GM12874 (cell line): ENCODE measurements at regions not wholly inside any gene's neighbourhood (a gene's known extent, or its start where the extent isn't known, plus 50 kb on each side); places are given as distances from the start of the nearest gene placed in this dataset.

Experiments used
- TF ChIP-seq, protein P1 (sequence below): IDR thresholded peaks from 2 replicates; pipeline ENCODE4 v1.5.1; 2011; ENCODE audit warnings: low read depth, mild to moderate bottlenecking, control low read depth, low read length, moderate library complexity; ENCODE audit not compliant: insufficient read depth

DNA sequence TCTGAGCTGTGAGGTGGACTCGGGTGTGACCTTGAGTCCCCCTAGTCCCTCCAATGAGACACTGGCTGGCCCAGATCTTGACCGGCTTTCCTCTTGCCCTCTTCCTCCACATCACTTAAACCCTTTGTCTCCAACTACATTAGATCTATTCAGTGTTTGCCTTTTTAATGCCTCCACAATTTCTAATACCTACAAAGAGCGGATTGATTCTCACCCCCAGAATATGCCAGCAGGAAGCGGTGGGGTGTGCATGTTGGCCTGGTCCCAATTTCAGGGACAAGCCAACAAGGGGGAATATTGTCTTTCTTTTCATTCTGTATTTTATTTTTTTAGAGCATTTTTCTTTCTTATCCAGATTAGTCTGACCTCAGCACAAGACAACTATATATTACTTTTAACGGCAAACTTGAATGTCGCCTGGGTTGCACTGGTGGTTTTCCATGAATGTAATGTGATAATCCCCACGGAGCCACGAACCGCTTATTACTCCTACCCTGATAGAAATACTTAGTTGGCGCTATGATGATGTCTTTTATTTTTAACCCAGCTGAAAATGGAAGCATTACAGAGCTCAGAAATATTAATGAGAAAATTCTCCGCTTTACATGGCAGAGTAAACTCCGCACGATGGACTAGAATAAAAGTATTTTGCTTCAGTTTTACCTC is 68.5 kb upstream of the MYO10 start:
- TF ChIP-seq, protein P1, sequence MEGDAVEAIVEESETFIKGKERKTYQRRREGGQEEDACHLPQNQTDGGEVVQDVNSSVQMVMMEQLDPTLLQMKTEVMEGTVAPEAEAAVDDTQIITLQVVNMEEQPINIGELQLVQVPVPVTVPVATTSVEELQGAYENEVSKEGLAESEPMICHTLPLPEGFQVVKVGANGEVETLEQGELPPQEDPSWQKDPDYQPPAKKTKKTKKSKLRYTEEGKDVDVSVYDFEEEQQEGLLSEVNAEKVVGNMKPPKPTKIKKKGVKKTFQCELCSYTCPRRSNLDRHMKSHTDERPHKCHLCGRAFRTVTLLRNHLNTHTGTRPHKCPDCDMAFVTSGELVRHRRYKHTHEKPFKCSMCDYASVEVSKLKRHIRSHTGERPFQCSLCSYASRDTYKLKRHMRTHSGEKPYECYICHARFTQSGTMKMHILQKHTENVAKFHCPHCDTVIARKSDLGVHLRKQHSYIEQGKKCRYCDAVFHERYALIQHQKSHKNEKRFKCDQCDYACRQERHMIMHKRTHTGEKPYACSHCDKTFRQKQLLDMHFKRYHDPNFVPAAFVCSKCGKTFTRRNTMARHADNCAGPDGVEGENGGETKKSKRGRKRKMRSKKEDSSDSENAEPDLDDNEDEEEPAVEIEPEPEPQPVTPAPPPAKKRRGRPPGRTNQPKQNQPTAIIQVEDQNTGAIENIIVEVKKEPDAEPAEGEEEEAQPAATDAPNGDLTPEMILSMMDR = no peak

- TF ChIP-seq, protein P1 = no peak
These were observed 69.2 kb upstream of the MYO10 start for GRCh38 chr5:17005107-17005828.

DNA sequence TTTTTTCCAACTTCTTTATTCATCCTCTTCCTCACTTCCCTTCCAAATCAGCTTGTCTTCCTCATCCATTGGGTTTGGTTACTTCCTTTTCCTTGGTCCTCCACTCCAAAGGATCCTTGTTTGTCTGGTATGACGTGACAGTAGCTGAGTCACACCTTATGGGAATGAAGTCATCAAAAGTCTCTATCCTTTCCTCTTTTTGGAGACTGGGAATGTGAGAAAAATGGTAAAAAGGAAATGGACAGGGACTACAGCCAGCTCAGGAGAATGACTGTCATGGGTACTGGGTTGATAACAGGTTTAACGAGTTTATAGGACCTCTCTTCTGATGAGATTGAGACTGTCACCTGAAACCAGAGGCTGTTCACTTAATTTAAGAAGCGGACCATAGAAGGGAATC is 76.2 kb upstream of the MYO10 start:
- TF ChIP-seq, protein P1 = no peak

DNA sequence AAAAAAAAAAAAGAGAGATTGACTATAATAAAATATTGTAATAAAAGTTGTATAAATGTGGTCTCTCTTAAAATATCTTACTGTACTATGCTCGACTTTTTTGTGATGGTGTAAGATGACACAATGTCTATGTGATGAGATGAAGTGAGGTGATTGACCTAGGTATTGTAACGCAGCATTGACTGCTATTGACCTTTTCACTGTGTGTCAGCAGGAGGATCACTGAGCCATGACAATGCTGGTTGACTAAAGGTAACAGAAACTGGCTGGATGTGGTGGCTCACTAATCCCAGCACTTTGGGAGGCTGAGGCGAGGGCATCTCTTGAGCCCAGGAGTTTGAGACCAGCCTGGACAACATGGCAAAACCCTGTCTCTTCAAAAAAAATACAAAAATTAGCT is 78.6 kb upstream of the MYO10 start:
- TF ChIP-seq, protein P1 = no peak

DNA sequence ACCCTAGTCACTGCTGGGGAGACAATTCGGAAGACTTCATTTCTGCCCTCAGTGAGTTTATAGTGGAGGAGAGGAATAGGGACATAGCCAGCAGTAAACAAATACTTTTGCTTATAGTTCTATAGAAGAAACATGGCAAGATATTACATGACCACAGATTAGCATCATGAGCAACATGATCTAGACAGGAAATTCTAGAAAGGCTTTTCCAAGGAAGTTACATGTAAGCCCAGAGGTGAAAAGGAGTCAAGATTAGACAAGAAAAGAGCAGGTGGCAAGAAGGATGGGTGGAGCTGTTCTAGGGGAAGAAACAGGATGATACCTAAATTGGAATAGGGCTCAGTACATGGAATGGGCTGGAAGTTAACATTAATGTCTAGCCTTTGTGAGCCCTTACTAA is 82.8 kb upstream of the MYO10 start:
- TF ChIP-seq, protein P1 = no peak

DNA sequence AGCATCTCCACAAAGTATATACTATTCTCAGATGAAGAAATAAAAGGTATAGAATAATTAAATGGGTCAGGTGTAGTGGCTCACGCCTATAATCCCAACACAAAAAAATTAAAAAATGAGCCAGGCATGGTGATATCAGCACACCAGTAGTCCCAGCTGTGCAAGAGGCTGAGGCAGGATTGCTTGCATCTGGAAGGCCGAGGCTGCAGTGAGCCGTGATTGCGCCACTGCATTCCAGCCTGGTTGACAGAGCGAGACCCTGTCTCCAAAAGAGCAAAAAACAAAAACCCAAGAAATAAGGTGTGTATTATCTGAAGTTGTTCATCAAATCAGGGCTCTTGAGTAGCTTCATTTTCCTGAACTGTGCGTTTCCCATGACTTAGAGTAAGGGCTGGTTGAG is 83.2 kb upstream of the MYO10 start:
- TF ChIP-seq, protein P1 = no peak

DNA sequence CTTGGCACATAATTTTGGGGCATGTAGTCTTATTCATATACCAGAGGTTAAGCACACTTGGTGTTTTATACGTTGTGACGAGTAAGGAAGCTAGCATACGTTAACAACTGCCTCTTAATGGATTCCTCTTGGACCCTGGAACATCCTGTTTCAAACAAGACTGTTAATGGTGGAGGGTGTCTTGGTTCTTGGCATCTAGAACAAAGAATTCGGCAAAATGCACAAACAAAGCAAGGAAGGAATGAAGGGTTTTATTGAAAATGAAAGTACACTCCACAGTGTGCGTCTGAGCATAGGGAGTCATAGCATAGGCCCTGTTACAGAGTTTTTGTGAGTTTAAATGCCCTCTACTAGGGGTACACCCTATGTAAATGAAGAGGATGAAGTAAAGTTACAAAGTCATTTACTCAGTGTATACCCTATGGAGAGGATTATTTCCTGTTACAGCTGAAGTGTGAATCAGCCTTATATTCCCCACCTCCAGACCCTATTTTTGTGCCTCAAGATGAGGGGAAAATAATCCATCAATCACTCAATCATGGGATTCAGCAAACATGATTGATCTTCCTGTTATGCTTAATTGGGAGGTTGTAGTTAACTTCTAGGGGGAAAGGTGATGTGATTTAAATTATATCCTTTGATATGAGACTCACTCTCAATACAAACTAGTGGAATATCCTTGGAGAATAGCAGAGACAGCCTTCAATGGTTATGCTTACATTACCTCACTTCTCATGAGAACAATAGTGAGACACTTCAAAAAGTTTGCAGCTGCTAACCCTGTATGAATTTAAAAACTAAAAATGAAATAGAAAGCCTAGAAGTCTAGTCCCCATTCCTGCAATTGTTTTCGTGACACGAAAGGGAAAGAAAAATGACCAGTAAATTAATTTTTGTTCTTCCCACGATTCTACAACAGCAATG is 84.9 kb upstream of the MYO10 start:
- TF ChIP-seq, protein P1 = no peak
